Loucy (cell line): ENCODE measurements at regions not wholly inside any gene's neighbourhood (a gene's known extent, or its start where the extent isn't known, plus 50 kb on each side); places are given as distances from the start of the nearest gene placed in this dataset.

ENCODE experiments used
- H2AFZ ChIP-seq: fragments of 200-600 bp; sonication (generic); 2 replicates; pipeline ENCODE4 v1.6.0; 2016; ENCODE audit warnings: antibody characterized with exemption, mild to moderate bottlenecking, low read length, moderate library complexity
- H3F3A ChIP-seq: fragments of 200-600 bp; 2 replicates; pipeline ENCODE4 v1.6.0; 2016; ENCODE audit warnings: antibody characterized with exemption, low read depth, mild to moderate bottlenecking
- H3K27me3 ChIP-seq: fragments of 200-600 bp; sonication (generic); 2 replicates; pipeline ENCODE4 v1.6.1; 2014; ENCODE audit warnings: low read length, mild to moderate bottlenecking; ENCODE audit not compliant: insufficient read depth, poor library complexity, severe bottlenecking
- H3K36me3 ChIP-seq: fragments of 200-600 bp; sonication (generic); 2 replicates; pipeline ENCODE4 v1.6.1; 2016; ENCODE audit warnings: low read length; ENCODE audit not compliant: insufficient read depth
- H3K4me1 ChIP-seq: fragments of 200-600 bp; sonication (generic); 2 replicates; pipeline ENCODE4 v1.5.1; 2014; ENCODE audit warnings: low read length, mild to moderate bottlenecking; ENCODE audit not compliant: insufficient read depth, poor library complexity, severe bottlenecking
- H3K4me2 ChIP-seq: fragments of 200-600 bp; sonication (generic); 2 replicates; pipeline ENCODE4 v1.6.0; 2014; ENCODE audit warnings: antibody characterized with exemption, low read length, low read depth, mild to moderate bottlenecking; ENCODE audit not compliant: poor library complexity, severe bottlenecking
- H3K4me3 ChIP-seq: fragments of 200-600 bp; sonication (generic); 2 replicates; pipeline ENCODE4 v1.5.1; 2014; ENCODE audit warnings: low read length, mild to moderate bottlenecking, mixed read lengths; ENCODE audit not compliant: poor library complexity, severe bottlenecking
- H3K79me2 ChIP-seq: fragments of 200-600 bp; sonication (generic); 2 replicates; pipeline ENCODE4 v1.6.1; 2014; ENCODE audit warnings: low read length; ENCODE audit not compliant: insufficient read depth
- H3K9ac ChIP-seq: fragments of 200-600 bp; sonication (generic); 2 replicates; pipeline ENCODE4 v1.6.0; 2014; ENCODE audit warnings: mild to moderate bottlenecking, low read depth, low read length, moderate library complexity; ENCODE audit not compliant: poor library complexity, severe bottlenecking
- H3K9me2 ChIP-seq: fragments of 200-600 bp; sonication (generic); replicated peaks from 2 replicates; pipeline ENCODE4 v1.6.1; 2016; ENCODE audit warnings: low read depth, low read length, mixed read lengths
- H3K9me3 ChIP-seq: fragments of 200-600 bp; sonication (generic); 2 replicates; pipeline ENCODE4 v1.6.1; 2014; ENCODE audit warnings: mild to moderate bottlenecking, antibody characterized with exemption, low read length, low read depth; ENCODE audit not compliant: insufficient read depth
- H4K20me1 ChIP-seq: fragments of 200-600 bp; sonication (generic); 2 replicates; pipeline ENCODE4 v1.6.0; 2014; ENCODE audit warnings: antibody characterized with exemption, low read length, mild to moderate bottlenecking; ENCODE audit not compliant: insufficient read depth, poor library complexity, severe bottlenecking
- EZH2phosphoT487 ChIP-seq: fragments of 200-600 bp; IDR thresholded peaks from 2 replicates; pipeline ENCODE4 v1.6.1; 2018; ENCODE audit warnings: antibody characterized with exemption, mild to moderate bottlenecking, moderate library complexity, borderline replicate concordance
- TF ChIP-seq, protein P1 (sequence below): fragments of 200-600 bp; sonication (generic); conservative IDR thresholded peaks from 2 replicates; pipeline ENCODE4 v1.5.1; 2014; ENCODE audit warnings: mild to moderate bottlenecking, antibody characterized with exemption, low read length

DNA sequence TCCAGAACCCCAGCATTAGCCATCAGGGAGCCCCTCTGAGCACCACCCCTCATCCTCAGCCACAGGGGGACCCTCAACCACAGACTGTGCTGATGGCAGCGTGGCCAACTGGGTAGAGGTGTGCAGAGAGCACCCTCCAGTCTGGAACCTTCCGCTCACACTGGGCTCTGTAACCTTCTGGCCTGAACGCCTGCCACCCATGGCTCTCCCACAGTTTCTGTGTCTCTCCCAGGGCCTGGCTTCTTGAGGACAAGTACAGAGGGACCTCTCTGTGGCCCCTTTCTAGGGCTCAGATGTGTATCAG is 503.0 kb upstream of the MGMT start:
- no peaks in the 10 kb centered on the region for H3K79me2 ChIP-seq
- H3K36me3 ChIP-seq: no peaks in the 10 kb centered on the region
- H2AFZ ChIP-seq: no peak overlapping the region
- H3K9ac ChIP-seq: no peak overlapping the region
- H3K27me3 ChIP-seq: no peaks in the 10 kb centered on the region
- H3K4me1 ChIP-seq: no peaks in the 10 kb centered on the region
- H4K20me1 ChIP-seq: no peaks in the 10 kb centered on the region
- H3K9me3 ChIP-seq: no peaks in the 10 kb centered on the region
- H3F3A ChIP-seq: no peaks in the 10 kb centered on the region
- H3K4me3 ChIP-seq: no peak overlapping the region
- no peak overlapping the region for H3K4me2 ChIP-seq
- no peaks in the 10 kb centered on the region for H3K9me2 ChIP-seq
- TF ChIP-seq, protein P1, sequence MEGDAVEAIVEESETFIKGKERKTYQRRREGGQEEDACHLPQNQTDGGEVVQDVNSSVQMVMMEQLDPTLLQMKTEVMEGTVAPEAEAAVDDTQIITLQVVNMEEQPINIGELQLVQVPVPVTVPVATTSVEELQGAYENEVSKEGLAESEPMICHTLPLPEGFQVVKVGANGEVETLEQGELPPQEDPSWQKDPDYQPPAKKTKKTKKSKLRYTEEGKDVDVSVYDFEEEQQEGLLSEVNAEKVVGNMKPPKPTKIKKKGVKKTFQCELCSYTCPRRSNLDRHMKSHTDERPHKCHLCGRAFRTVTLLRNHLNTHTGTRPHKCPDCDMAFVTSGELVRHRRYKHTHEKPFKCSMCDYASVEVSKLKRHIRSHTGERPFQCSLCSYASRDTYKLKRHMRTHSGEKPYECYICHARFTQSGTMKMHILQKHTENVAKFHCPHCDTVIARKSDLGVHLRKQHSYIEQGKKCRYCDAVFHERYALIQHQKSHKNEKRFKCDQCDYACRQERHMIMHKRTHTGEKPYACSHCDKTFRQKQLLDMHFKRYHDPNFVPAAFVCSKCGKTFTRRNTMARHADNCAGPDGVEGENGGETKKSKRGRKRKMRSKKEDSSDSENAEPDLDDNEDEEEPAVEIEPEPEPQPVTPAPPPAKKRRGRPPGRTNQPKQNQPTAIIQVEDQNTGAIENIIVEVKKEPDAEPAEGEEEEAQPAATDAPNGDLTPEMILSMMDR: no peak
- TF ChIP-seq EZH2phosphoT487: no peak

DNA sequence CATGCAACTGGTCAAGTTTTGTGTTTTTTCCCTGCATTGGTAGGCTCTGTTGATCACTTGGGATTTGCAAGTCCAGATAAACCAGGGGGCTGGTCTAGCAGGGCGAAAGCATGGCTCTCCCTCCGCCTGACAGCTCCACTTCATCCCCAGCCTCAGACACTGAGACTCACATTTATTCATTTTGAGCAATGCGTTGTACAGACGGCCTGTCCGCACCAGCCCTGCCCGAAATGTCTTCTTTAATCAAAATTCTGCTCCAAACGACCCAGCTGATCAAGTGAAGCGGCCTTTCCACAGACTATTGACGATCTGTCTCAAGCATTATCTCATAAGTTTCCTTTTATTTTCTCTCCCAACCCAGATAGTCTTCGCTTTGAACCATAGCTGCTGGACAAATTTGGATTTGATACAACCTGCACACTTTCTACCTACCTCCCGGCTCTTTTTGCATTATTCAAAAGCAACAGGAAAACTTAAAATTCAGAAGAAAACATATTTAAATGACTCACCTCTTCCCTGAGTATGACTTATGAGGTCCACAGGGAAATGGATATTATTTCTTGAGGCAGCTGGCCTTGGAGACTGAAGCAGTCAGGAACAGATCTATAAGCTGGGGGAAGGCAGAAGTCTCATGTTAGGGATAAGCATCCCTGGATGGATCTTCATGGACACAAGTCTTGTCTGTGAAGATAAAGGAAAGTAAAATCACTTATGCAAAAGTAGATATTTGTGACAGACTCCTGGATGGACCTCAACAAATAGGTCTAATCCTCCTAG is 498.9 kb upstream of the MGMT start:
- Histone ChIP-seq H3K9me2 (no peaks in the 10 kb centered on the region), H3F3A (no peaks in the 10 kb centered on the region), H4K20me1 (no peaks in the 10 kb centered on the region), H3K4me3 (no peak overlapping the region), H3K27me3 (no peaks in the 10 kb centered on the region), H3K9ac (no peak overlapping the region), H3K4me2 (no peak overlapping the region), H3K79me2 (no peaks in the 10 kb centered on the region), H2AFZ (no peak overlapping the region), H3K9me3 (no peaks in the 10 kb centered on the region), H3K36me3 (no peaks in the 10 kb centered on the region), H3K4me1 (no peaks in the 10 kb centered on the region)
- TF ChIP-seq EZH2phosphoT487: no peak
- TF ChIP-seq, protein P1: no peak

DNA sequence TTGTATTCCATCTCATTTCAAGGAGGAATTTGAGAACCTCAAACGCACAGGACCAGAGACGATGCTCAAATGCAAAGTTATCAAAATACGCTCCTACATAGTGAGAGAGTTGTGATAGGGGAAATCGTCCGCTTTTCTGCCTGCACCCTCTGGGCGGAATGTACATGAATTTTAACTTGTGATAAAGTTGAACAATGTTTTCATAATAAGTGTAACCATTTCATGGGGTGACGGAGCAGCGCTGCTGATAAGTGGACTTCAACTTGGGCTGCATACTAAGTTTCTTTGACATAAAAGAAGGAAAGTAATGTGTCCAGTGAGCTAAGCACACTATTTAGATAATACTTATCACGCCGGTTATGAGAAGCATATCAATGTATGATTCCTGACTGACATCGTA is 497.5 kb upstream of the MGMT start:
- Histone ChIP-seq H3K9me3 (no peaks in the 10 kb centered on the region), H3K27me3 (no peaks in the 10 kb centered on the region)

More for the DNA sequence above, 497.5 kb upstream of the MGMT start:
- no peak overlapping the region for H3K4me2 ChIP-seq
- H3K36me3 ChIP-seq: no peaks in the 10 kb centered on the region
- no peak overlapping the region for H3K9ac ChIP-seq
- no peaks in the 10 kb centered on the region for H3K9me2 ChIP-seq
- no peaks in the 10 kb centered on the region for H3F3A ChIP-seq
- H2AFZ ChIP-seq: no peak overlapping the region
- TF ChIP-seq, protein P1: no peak
- TF ChIP-seq EZH2phosphoT487: no peak
- no peaks in the 10 kb centered on the region for H4K20me1 ChIP-seq
- H3K4me1 ChIP-seq: no peaks in the 10 kb centered on the region
- no peaks in the 10 kb centered on the region for H3K79me2 ChIP-seq
- H3K4me3 ChIP-seq: no peak overlapping the region
